NCI-H748 treated with DMSO at 0.1 percent for 48 hours (cell line): ENCODE measurements at regions not wholly inside any gene's neighbourhood (a gene's known extent, or its start where the extent isn't known, plus 50 kb on each side); places are given as distances from the start of the nearest gene placed in this dataset.

ENCODE experiments used
- DNase-seq: peaks from one replicate; lab custom pipeline; 2025; lab: John Stamatoyannopoulos, UW

- DNase-seq: no peak
Observed at GRCh38 chr5:6236170-6236793, 142.1 kb downstream of the MED10 start.

- DNase-seq: no peak
Observed at GRCh38 chr5:6235726-6236125, 142.6 kb downstream of the MED10 start.

DNA sequence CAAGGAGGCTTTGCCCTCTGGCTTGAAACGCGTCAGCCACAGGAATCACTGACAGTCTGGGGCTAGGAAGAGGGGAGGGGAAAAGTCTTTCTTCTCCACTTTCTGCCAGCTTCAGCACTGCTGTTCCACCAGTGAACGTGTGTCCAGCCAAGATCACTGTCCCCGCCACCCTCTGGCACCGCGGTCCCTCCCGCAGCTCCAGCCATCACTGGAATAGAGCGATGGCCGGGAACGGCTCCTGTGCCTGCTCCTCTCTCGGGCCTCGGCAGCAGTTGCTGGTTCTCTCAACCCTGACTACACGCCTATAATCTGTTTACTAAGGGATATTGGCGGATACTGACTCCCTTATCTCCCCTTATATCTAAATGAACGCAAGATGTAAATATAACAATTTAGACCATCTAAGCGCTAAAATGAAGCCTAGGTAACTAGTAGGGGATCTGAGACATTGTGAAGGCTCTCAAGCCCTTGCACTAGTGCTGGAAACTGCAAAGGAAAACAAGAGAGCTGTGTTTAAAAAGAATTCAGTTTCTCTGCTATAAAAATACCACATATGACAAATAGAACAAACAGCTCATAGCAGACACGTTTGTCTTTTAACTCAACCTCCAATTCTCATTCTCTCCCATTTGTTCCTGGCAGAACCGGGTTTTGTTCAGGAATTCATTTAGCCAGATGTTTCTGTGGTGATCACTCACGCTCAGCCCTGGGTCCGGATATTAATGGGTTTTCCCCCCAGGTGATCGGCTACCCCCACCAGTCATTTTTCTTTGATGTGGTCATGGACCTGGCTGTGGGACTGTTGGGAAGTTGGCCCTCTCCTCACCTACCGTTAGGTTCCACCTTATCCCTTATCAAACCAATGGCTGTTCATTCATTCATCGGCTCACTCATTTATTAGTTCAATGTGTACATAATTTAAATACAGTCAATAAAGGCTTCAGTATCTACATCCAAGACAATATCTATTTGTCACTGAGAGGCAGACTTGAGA lies 149.8 kb downstream of the MED10 start:
- DNase-seq: no peak

DNA sequence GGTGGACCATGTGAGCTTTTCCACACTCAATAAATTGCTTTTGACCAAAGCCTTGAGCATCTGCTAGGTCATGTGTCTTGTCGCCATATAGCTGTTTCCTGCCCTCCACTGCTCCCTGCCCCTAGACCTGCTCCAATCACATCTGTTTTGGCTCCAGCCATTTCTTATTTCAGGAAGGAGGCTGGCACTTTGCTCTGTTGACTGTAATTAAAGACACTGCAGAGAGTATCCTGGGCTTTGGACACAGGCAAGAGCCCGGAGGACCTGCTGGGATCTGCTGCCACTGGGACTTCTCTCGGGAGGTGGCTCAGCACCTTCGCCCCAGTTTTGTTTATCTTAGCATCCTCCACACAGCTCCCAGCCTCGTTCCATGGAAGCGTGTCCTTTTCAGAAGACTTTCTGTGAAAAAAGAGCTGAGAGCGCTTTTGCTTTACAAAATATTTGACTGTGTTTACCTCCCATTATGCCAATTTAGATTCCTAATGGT lies 153.2 kb downstream of the MED10 start:
- no peak for DNase-seq

GRCh38 chr5:6224406-6224805 lies 153.9 kb downstream of the MED10 start:
- DNase-seq: no peak

DNA sequence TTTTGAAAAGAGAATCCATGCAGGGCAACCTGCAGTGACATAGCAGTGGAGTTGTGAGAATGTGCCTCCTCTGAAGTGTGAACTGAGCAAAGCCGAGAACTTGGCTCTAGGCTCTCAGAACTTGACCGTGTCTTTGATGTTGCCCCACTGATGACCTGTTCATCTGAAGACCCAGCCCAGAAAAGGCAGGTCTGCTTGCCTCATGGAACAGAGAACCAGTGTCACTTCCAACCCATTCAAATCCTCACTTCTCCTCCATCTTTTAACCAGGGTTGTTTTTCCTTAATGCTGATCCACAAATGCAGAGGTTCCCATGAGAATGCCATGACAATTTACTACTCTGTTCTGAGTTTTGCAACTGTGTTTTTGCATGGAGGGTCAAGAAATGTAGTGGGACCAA lies 155.4 kb downstream of the MED10 start:
- DNase-seq: no peak

DNA sequence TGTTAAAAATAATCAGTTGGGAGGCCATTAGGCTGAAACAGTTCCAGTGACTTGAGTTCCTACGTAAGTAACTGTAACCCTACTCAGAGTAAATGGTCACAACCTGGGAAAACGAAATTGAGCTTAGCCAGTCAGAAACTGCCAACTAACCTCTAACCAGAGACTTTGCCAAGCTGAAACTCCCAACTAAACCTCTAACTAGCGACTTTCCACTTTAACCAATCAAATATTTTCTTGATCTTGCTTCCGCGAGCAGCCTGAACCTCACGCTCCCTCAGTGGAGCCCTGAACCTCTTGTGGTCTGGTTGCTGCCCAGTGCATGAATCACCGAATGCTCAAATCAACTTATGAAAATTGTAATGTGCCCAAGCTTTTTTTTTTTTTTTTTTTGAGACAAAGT lies 156.2 kb downstream of the MED10 start:
- no peak for DNase-seq

GRCh38 chr5:6221141-6221626 lies 157.2 kb downstream of the MED10 start:
- no peak for DNase-seq

DNA sequence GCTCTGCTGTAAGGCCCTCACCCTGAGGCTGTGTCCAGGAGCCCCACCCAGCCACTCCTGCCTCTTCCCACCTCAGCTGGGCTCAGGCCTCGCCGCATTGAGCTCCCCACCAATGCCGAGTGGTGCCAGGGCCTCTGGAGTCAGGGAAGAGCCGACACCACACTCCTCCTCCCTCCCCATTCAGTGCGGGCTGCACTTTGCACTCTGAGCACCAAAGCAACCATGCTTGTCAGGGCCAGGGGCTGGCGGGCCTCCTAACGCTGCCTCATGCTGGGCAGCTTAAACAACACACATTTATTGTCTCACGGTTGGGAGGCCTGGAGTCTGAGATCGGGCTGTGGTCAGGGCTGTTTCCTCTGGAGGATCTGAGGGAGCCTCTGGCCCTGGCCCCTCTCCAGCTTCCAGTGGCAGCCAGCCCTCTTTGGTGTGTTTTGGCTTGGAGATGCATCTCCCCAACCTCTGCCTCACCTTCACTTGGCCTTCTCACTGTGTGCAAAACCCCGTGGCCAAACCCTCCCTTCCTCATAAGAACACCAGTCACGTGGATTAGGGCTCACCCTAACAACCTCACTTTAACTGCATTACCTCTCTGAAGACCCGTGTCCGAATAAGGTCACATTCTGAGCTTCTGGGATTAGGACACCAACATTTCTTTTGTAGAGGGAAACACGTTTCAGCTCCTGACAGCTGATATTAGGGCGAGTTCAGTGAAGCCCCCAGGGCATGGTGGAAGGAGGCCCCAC lies 157.8 kb downstream of the MED10 start:
- DNase-seq: no peak

GRCh38 chr5:6218517-6218916 lies 159.8 kb downstream of the MED10 start:
- no peak for DNase-seq

DNA sequence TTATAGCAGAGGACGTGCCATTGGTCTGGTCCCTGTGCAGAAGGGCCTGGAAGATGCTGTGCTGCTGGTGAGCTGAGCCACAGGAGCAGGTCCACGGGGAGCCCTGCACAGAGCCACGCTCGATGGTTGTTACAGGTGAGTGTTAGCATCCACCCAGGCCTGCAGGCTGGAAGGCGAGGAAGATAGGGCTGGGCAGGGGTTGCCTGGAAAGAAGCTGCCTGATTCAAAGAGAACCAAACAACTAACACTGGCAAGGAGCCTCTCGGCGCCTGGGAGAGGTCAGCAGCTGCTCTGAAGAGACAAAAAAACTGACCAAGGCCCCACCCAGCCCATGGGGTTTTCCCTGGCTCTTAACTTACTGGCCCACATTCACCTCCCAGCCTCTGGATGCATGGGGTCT lies 160.2 kb downstream of the MED10 start:
- no peak for DNase-seq

DNA sequence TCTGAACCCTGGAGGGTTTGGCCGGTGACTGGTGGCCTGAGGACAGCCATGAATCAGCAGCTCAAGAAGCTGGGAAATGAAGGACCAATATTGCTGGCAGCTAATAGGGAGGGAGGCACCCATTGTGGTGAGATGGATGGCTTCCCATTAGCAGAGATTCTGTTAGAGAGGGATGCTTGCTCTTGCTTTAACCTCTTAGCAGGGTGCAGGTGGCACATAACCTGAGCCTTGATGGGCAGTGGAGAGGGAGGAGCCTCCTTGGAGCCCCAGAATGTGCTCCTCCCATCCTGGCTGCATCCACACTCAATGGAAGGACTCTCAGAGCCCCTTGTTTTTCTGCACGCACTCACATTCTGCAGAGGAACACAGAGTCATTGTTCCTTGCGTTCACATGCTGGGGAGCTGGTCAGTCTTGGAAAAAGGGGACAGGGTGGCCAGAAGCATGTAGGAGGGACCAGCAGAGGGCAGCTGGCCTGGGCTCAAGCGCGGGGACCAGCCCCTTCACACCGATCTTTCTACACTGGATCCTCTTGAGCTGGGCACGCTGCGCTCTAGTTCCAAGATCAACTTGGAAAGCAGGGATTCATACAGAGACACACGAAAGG lies 161.8 kb downstream of the MED10 start:
- DNase-seq: no peak

- no peak for DNase-seq
Observed at GRCh38 chr5:6215891-6216290, 162.5 kb downstream of the MED10 start.

- no peak for DNase-seq
Observed at GRCh38 chr5:6212244-6212643, 166.1 kb downstream of the MED10 start.

GRCh38 chr5:6206501-6206900 lies 171.8 kb downstream of the MED10 start:
- DNase-seq: no peak

DNA sequence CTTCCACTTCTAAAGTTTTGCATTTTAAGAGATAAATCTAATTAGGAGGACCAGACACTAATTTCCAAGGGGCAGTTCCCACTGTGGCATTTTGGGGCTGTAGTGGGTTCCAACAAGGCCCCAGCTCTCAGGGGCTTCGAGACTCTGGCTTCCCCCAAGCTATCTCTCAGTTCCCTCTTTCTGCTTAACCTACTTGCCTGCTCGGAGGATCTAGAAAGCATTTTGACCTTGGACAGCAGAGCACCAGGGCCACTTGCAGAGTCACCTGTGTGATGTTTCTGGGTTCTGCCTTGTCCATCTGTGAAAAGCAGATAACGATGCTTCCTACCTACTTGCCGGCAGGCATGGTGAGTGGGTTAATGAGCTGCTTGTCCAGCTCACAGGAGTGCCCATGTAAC lies 175.4 kb downstream of the MED10 start:
- DNase-seq: no peak

GRCh38 chr5:6202149-6202967 lies 176.0 kb downstream of the MED10 start:
- DNase-seq: no peak

DNA sequence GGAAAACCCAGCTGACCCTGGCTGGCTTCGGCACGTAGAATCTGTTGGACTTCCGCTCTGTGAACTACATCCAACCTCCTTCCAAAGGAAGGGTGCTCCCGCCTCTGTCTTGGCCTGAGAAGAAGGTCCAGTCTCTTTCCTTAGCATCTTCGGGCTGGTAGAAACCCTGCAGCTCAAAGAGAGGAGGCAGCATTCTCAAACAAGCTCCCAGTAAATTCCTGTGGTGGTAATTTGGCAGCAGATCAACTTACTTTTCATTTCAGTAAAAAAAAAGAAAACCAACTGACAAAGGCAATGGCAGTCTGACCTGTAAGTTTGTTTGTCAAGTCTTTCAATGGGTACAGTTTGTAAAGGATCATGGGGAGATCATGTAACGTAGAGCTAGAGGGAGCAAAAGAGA lies 176.7 kb downstream of the MED10 start:
- no peak for DNase-seq

GRCh38 chr5:6198531-6198930 lies 179.8 kb downstream of the MED10 start:
- no peak for DNase-seq

DNA sequence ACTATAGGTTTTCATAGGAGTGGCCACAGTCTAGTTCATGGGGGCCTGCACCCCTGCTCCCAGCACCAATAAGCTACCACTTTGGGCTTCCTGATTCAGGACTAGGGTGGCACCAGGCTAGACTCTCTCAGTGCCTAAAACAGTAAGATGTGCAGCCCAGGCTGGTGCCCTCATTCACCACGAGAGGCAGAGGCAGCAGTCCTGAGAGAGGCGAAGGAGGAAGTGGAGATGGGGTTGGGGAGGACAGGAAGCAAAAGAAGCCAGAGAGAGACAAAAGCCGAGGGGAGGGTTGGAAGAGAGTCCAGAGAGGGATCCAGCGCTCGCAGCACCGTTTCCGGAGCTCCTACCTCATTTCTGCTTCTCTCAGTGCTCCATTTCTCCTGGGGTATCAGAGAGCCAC lies 180.9 kb downstream of the MED10 start:
- no peak for DNase-seq

DNA sequence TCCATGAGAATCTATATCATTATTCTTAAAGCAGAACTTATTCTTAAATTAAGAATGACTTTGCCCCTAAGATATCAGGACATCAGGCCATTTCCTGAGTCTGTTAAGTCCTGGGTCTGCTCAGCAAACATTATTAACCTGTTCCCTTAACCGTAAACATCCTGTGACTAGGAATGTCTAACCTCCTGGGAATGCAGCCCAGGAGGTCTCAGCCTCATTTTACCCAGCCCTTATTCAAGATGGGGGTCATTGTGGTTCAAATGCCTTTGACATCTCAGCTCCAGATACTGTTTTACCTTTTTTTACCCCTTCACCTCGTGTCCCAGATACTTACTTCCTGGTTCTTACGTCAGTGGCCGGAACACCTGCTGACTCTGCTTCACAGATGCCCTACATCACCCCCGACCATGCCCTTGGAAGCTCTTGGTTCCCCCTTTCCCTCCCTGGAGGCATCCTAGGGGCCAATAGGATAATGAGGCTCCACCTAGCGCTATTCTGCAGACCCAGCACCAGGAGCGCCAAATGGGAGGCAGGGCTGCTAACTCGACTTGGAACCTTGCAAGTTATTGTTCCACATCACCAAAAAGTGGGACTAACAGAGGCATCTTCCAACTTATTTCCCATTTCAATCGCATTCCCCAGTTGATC lies 182.5 kb downstream of the MED10 start:
- no peak for DNase-seq
